Activated CD4-positive, alpha-beta T cell treated with anti-CD3 and anti-CD28 coated beads, Interleukin-2, amount 50 U/mL, for 48 hours (primary cell): ENCODE measurements at regions not wholly inside any gene's neighbourhood (a gene's known extent, or its start where the extent isn't known, plus 50 kb on each side); places are given as distances from the start of the nearest gene placed in this dataset.

Experiments
- DNase-seq, 2 experiments: peaks; one replicate each; pipeline ENCODE4 v3.0.0-alpha.2; 2020

- DNase-seq: no peak
Observed at GRCh38 chr3:22971497-22971896, 231.6 kb upstream of the UBE2E2 start.

GRCh38 chr3:22977042-22977441 lies 226.1 kb upstream of the UBE2E2 start:
- DNase-seq: no peak

DNA sequence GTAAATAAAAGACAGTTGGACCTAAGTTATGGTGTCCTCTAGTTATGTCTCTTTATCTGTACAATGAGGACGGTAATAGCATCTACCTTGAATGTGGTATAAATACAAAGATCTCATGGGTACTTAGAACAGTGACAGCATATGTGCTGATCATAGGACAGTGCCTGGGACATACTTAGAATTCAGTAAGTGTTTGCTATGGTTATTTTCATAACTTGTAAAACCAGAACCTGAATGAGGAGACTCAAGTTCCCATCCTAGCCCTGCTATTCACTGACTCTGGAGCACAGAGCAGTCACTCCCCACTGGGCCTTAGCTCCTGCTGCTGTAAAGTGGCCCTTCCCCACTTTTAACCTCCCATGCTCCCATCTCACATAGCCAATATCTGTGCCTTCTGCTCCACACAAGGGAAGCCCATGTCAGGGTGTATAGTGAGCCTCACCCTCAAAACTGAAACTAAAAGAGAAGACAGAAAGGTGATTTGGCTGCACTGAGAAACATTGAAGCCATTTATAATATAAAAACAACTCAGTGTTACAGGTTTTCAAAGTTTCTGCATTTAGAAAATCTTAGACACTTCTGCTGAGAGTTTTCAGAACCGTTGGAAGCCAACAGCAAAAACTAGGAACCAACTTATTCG lies 225.4 kb upstream of the UBE2E2 start:
- DNase-seq: no peak

DNA sequence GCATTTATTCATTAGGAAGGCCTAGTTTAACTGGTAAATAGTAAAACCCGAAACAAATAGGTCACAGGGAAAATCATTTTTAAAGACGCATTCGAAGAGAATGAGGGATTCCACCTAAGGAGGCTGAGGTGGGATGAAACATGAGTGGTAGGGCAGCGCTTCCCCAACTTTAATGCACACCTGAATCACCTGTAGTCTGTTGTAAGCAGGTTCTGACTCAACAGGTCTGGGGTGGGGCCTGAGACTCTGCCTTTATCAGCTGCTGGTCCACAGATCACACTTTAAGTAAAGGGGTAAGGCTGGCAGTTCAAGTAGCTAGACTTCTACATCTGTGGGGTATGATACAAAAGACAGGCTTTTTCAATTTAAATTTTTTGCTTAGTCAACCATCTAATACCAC lies 223.5 kb upstream of the UBE2E2 start:
- no peak for DNase-seq

DNA sequence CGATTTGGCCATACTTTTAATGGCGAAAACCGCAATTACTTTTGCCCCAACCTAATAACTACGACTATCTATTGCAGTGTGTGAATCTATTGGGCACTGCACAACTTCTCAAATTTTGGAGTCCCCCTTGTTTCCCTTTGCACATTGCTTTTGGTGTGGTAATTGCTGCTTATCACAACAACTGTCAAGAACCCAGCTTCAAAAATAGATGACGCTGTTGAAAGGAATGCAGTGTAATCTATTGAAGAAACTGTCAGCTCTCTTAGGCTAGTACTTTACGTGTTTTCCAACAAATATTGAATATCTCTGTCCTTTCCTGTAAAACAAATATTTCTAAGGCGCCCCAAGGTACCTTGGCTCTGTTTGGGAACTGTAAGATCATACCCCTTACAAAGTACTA lies 222.8 kb upstream of the UBE2E2 start:
- DNase-seq: no peak

DNA sequence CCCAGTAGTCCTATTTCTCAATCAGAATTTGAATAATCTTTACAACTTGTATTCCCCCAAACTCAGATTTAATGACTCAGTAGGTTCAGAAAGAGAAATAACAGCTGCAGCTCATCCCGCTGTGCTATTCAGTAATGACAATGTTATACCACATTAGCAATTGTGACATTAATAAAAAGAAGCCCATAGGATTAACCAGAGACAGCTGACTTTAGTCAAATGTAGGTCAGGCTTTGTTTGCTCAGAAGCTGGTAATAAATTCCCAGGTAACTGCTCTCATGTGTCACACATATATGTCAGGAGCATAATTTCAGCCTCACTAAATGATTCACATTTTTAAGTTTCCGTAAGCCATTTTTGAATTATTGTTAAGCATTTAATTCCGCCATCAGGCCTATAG lies 222.0 kb upstream of the UBE2E2 start:
- DNase-seq: no peak

GRCh38 chr3:22981861-22982260 lies 221.3 kb upstream of the UBE2E2 start:
- DNase-seq: no peak

DNA sequence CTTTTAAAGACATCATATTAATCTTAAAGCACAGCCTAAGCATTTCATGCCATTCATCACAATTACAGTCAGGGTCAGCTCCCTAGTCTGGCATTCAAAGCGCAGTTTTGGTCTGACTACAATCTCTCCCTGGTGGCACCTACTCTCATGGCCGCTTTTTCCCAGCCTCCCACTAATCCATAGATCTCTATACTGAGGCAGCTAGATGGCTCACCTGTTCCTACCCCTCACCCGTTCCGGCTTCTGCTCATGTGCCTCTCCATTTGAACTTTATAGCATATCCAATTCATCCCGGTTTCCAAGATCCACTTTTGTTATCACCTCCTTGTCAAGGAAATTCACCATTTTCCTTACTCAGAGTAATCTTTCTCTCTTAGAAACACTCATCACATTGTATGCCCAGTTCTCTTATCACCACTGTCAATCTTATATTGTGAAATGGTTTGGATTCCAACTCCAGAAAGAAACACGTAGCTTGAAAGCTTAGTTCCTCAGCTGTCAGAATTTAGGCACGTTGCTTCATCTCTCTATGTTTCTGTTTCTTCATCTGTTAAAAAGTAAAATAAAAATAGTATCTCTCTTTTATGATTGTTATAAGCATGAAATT lies 220.0 kb upstream of the UBE2E2 start:
- DNase-seq: no peak

DNA sequence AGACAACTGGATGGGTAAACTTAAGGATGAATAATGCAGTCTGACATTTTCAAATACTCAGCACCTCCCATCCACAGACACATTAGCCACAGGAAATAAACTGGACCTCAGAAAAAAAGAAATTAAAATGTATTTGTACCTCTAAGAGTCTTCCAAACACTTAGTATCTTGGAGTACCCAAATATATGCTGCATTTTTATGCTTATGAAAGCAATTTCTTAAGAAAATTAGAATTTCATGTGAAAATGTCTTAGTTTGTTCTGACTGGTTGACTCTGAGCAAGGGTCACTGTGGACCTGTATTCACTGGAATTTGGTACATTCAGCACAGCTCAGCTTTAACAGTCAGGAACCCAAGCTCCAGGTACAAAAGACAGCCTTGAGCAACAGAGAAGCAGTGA lies 216.2 kb upstream of the UBE2E2 start:
- no peak for DNase-seq

GRCh38 chr3:22988566-22988965 lies 214.6 kb upstream of the UBE2E2 start:
- no peak for DNase-seq

DNA sequence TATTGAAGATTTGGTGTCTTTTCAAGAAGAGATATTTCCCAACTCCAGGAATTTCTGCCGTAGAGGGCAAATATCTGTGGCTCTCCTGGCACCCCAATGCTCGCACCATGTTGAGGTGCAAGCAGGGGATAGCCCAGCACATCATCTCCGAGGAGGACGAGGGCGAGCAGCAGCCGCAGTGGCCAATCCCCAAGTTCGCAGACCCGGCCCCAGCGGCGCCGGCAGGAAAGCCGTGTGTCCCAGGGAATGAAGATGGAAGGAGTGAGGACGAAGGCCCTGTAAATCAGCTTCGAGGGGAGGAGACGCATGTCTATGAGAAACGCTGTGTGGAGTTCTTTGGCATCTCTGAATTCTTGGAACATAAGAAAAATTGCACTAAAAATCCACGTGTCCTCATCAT lies 213.4 kb upstream of the UBE2E2 start:
- no peak for DNase-seq

DNA sequence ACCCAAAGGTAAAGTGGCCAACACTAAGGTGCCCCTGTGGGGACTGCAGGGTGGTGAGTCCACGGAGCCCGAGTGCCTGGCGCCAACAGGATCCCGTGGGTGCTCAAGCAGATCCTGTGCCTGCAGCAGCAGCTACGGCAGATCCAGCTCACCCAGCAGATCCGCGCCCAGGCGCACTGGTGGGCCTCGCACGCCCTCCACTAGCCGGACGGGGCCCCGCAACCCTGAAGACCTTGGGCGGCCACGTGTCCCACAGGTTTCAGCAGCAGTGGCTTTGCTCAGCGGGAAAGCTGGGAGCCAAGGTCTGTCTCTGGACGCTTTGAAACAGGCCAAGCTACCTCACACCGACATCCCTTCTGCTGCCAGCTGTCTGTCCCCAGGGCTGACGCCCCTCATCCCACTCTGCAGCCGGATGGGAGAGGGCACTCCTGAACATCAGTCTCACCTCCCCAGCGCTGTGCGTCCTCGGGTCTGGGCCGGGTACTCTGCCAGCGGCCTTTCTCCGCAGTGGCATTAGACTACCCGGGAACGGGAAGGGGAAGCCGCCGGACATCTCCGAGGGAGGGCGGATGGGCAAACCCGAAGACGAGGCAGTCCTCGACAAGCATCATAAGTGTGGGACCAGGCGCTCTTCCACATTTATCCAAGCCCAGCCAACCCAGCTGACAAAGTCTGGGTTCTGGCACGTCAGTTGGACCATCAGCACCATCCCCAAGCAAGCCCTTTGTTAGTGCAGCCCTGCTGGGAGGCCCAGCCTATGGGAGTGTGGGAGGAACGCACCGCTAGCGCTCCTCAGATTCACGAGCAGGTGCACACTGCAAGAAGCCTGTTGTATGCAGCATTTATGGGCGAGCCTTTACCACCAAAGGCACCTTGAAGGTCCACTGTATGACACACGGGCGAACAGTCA lies 212.6 kb upstream of the UBE2E2 start:
- no peak for DNase-seq

DNA sequence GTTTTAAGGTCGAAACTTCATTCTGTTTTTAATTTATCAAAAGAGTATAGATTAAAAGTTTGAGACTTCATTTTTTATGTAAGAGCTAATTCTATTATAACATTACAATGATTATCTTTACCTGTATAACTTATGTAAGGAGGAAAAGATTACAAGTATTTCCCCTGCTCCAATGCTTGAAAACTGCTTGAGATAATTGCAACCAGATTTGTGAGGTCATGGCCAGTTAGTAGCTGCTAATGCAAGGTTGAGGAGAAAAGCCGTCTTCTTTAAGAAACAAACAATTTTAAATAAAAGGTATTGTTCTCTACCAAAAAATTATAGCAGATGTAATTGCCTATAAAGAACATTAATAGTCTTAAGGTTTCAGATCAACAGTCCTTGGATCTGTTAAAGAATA lies 208.3 kb upstream of the UBE2E2 start:
- DNase-seq: no peak

DNA sequence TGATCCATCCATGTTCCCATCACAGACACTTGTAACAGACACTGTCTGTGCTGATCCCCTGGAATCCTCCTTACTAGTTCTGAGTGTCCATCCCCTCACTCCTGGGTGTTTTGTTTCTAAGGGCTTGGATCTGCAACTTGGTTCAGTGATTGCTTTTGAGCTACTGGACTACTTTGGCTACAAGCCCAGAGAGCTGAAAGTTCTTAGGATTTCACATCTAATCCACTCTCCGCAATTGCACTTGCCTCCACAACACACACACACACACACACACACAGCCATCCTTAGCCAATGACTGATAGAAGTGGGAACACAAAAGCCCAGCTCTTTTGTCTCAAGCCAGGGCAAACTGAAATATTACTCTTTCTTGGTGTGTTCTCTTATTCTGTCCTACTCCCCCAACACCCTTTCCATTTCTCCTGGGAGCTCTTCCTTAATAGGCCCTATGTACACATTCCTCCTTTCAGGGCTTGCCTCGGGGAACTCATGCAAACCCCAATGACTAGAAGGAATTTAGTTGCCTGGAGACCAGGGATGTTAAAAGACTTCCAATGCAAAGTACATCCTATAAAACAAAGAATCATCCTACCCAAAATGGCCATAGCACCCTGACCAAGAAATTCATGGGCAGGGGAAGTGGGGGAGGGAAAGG lies 206.1 kb upstream of the UBE2E2 start:
- no peak for DNase-seq

GRCh38 chr3:23000371-23000770 lies 202.8 kb upstream of the UBE2E2 start:
- no peak for DNase-seq

DNA sequence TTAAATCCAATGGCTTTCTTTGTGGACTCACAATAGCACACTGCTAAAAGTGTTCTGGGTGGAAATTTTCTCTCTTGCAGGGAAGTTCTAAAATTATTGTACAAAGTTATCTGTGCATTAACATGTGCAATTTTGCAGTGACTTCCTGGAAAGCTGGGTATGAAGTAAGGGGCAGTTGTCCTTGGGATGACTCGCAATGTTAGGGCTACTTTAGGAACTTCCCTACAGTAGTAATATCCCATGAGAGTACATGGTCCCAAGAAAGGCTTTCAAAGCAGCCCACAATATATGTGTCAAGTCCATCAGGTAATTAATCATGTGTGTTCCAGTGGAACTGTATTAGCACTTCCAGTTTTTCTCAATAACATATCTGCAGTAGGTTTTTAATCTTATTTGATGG lies 201.0 kb upstream of the UBE2E2 start:
- no peak for DNase-seq

DNA sequence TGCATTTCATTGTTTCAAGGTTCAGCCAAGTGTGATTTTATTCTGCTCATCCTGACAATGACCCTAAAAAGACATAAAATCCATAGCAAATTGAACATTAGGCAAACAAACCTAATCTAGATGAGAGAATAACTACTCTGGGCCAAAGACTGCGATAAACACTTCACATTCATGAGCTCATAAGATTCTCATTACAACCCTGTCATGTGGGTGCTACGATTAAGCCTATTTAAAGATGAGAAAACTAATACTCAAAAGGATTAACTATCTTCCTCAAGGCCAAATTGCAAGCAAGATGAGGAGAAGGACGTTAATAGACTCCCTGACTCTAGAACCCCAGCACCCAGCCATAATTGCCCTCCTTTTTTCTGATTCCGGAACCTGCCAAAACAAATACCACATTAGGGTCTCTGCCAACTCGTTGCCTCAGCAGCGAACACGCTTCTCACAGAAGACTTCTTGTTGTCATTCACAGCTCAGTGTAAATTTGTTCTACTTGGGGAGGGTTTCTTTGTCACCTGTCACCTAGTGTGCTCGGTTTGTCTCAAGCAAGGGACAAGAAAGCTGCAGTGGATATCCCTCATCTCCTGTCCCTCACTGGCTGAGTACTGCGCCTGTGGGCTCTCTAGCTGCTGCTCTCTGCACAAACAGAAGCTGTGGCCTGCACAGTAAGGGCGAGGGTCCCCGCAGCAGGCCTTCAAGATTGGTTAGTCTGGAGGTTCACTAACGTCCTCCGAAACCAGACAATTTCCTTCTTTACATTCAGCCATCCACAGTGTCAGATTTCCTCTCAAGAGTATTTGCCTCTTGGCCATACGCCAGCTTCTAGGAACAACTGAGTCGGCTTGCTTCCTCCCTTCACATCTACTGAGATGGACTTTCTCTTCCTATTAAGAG lies 200.0 kb upstream of the UBE2E2 start:
- DNase-seq: no peak

GRCh38 chr3:23003733-23004046 lies 199.4 kb upstream of the UBE2E2 start:
- DNase-seq: no peak

GRCh38 chr3:23004971-23005370 lies 198.2 kb upstream of the UBE2E2 start:
- no peak for DNase-seq

DNA sequence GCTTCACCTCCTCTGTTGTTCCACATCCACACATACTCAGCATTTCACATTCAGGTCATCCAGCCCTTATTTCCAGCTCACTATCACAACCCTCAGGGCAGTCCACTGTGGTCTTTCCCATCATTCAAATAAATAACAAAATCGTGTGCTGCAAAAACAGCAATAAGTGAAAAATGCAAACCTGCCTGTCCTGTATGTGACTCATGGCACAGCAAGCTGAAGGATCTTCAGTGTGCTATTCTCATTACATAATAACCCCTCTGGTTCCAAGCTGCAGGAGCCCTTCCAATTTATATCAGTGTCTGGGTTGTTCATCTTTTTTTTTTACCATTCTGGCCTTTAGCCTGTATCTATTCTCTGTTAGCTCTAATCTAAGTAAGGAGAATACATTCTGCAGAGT lies 185.3 kb upstream of the UBE2E2 start:
- no peak for DNase-seq

- no peak for DNase-seq
Observed at GRCh38 chr3:23019596-23020300, 183.4 kb upstream of the UBE2E2 start.

GRCh38 chr3:23028294-23028693 lies 174.8 kb upstream of the UBE2E2 start:
- DNase-seq: no peak
